ENCODE measurements at regions not wholly inside any gene's neighbourhood (a gene's known extent, or its start where the extent isn't known, plus 50 kb on each side); places are given as distances from the start of the nearest gene placed in this dataset.

DNA sequence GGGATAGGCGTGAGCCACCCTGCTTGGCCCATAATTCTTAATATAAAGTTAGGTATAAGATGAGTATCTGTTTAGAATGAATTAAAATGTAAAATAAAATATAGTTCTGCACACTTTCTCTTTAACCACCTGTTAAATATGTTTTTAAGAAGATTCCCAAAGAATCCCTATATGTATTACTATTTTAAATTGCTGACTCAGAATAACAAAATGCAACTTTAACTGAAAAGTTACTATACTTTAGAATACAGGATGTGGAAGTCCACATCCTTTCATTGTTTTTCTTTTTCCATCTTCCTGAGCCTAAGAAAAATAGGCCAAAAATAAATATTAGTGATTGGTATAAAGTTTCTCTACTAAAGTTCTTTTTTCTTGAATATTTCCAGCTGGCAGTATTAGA lies 325.6 kb upstream of the EYS start:
- TF ChIP-seq, protein P1, sequence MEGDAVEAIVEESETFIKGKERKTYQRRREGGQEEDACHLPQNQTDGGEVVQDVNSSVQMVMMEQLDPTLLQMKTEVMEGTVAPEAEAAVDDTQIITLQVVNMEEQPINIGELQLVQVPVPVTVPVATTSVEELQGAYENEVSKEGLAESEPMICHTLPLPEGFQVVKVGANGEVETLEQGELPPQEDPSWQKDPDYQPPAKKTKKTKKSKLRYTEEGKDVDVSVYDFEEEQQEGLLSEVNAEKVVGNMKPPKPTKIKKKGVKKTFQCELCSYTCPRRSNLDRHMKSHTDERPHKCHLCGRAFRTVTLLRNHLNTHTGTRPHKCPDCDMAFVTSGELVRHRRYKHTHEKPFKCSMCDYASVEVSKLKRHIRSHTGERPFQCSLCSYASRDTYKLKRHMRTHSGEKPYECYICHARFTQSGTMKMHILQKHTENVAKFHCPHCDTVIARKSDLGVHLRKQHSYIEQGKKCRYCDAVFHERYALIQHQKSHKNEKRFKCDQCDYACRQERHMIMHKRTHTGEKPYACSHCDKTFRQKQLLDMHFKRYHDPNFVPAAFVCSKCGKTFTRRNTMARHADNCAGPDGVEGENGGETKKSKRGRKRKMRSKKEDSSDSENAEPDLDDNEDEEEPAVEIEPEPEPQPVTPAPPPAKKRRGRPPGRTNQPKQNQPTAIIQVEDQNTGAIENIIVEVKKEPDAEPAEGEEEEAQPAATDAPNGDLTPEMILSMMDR (IDR thresholded peaks at IDR 0.05; ENCODE audit: insufficient read depth, low read depth, low read length): no peak
- Histone ChIP-seq H3K36me3 (ENCODE audit: control insufficient read depth, insufficient read depth, low read length) (no peaks in the 10 kb centered on the region), H3K4me3 (ENCODE audit: low read depth, low read length) (no peak overlapping the region), H3K27me3 (ENCODE audit: control insufficient read depth, insufficient read depth, low read length) (no peaks in the 10 kb centered on the region)
- ChIA-PET CTCF (no interaction called here), POLR2A (no interaction called here)
- DNase-seq (ENCODE audit: low read depth): no peak

DNA sequence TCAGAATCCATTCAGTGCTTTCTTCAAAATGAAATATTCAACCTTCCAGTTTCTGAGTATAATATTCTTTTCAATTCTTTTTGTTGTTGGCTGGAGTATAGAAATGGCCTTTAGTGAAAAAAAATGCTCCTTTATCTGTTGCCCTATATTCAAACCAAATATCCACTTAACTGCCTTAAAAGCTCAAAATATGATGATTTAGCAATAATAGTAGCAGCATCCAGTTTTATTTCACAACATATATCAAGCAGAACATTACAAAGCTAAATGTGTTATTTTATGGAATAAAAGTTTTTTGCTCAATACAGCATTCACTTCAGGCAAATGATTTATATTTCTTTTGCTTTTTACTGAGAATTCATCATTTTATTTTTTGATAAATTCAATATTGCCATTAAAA lies 322.4 kb upstream of the EYS start:
- no peaks in the 10 kb centered on the region for H3K27me3 ChIP-seq (ENCODE audit: control insufficient read depth, insufficient read depth, low read length)
- no peak for DNase-seq (ENCODE audit: low read depth)
- CTCF ChIA-PET: no interaction called here
- POLR2A ChIA-PET: no interaction called here
- no peaks in the 10 kb centered on the region for H3K36me3 ChIP-seq (ENCODE audit: control insufficient read depth, insufficient read depth, low read length)
- TF ChIP-seq, protein P1 (IDR thresholded peaks at IDR 0.05; ENCODE audit: insufficient read depth, low read depth, low read length): no peak
- H3K4me3 ChIP-seq (ENCODE audit: low read depth, low read length): no peak overlapping the region

DNA sequence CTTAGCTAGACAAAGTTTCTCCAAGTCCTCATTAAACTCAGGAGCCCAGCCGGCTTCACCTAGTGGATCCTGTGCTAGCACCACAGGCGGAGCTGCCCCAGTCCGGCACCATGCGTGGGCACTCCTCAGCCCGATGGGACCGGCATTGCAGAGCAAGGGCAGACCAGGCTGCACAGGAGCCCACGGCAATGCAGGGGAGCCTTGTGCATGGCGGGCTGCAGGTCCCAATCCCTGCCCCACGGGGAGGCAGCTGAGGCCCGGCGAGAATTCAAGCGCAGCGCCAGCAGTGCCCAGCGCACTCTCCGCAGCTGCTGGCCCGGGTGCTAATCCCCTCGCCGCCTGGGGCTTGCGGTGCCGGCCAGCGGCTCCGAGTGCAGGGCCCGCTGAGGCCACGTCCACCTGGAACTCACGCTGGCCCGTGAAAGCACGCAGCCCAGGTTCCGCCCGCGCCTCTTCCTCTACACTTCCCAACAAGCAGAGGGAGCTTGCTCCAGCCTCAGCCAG lies 292.3 kb upstream of the EYS start:
- ChIA-PET POLR2A (no interaction called here), CTCF (no interaction called here)
- DNase-seq (ENCODE audit: low read depth): no peak
- no peaks in the 10 kb centered on the region for H3K36me3 ChIP-seq (ENCODE audit: control insufficient read depth, insufficient read depth, low read length)
- no peak overlapping the region for H3K4me3 ChIP-seq (ENCODE audit: low read depth, low read length)
- H3K27me3 ChIP-seq (ENCODE audit: control insufficient read depth, insufficient read depth, low read length): no peaks in the 10 kb centered on the region
- TF ChIP-seq, protein P1 (IDR thresholded peaks at IDR 0.05; ENCODE audit: insufficient read depth, low read depth, low read length): no peak

DNA sequence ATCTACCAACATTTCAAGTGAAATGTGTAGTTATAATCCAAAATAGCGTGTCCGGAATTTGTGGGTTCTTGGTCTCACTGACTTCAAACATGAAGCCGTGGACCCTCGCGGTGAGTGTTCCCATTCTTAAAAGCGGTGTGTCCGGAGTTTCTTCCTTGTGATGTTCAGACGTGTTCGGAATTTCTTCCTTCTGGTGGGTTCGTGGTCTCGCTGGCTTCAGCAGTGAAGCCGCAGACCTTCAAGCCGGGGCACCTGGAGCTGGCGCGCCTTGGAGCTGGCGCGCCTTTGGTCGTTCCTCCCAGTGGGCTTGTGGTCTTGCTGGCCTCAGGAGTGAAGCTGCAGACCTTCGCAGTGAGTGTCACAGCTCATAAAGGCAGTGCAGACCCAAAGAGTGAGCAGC lies 291.5 kb upstream of the EYS start:
- ChIA-PET POLR2A (no interaction called here), CTCF (no interaction called here)
- Histone ChIP-seq H3K27me3 (ENCODE audit: control insufficient read depth, insufficient read depth, low read length) (no peaks in the 10 kb centered on the region), H3K4me3 (ENCODE audit: low read depth, low read length) (no peak overlapping the region), H3K36me3 (ENCODE audit: control insufficient read depth, insufficient read depth, low read length) (no peaks in the 10 kb centered on the region)
- DNase-seq (ENCODE audit: low read depth): no peak
- TF ChIP-seq, protein P1 (IDR thresholded peaks at IDR 0.05; ENCODE audit: insufficient read depth, low read depth, low read length): no peak

DNA sequence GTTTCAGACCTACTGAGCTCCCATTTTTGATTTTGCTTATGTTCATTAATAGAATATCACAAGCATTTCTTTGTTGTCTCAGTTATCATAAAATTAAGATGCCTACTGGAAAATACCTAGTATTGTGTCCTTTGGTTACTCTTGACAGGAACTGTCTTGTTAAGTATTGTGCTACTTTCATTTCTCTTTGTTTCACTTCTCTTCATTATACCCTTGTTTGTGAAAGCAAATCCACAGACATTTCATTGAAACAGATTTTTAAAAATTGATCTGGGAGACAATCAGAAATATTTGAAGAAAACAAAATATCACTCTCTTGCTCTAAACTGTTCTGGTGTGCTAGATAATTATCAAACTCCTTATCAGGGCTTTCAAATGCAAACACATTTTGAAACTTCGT lies 290.5 kb upstream of the EYS start:
- CTCF ChIA-PET: no interaction called here
- Histone ChIP-seq H3K27me3 (ENCODE audit: control insufficient read depth, insufficient read depth, low read length) (no peaks in the 10 kb centered on the region), H3K36me3 (ENCODE audit: control insufficient read depth, insufficient read depth, low read length) (no peaks in the 10 kb centered on the region), H3K4me3 (ENCODE audit: low read depth, low read length) (no peak overlapping the region)
- no peak for DNase-seq (ENCODE audit: low read depth)
- TF ChIP-seq, protein P1 (IDR thresholded peaks at IDR 0.05; ENCODE audit: insufficient read depth, low read depth, low read length): no peak
- POLR2A ChIA-PET: no interaction called here
